GM19043 (cell line): ENCODE measurements at regions not wholly inside any gene's neighbourhood (a gene's known extent, or its start where the extent isn't known, plus 50 kb on each side); places are given as distances from the start of the nearest gene placed in this dataset.

ENCODE experiments used
- ATAC-seq: cut with Tn5 transposase; IDR thresholded peaks from one replicate; pipeline ENCODE4 v1.9.1; 2021; ENCODE audit warnings: low read depth; ENCODE audit not compliant: unreplicated experiment

DNA sequence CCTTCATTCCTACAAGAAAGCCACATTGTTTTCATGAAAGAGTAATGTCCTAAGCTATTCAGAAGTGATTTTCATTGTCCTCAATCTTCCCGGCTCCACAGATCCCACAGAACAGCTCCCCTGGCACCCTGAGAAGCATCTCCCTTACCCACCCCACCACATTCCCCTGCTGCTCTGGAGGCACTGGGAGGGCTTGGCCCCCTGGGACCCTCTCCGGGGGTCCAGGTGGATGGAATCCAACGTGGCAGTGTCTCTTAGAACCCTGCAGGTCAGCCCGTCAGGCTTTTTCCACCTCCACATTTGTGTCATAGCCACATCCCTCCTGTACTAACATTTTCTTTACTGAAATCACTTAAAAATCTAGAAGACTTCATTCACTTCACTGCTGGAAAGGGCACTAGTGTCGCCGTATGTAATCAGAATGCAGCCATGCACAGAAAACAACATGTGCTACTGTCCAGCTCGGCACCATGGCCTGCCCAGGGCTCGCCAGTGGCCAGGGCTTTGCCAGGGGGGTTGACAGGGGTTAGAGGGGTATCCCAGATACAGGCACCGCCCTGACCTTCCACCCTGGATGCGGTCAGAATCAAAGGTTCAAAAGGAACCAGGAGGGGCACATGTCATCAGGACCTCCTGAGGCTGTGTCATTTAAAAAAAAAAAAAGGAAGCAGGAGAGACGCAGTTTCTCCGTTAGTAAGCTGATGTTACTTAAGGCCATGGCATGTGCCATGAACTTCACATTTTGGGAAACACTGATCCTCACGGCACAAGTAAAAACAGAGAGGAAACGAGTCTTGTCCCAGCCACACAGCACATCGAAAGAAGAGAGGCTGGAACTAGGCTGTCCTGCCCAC is 106.3 kb downstream of the LSM3 start:
- no peak for ATAC-seq

GRCh38 chr3:14285548-14285925 is 106.9 kb downstream of the LSM3 start:
- no peak for ATAC-seq

DNA sequence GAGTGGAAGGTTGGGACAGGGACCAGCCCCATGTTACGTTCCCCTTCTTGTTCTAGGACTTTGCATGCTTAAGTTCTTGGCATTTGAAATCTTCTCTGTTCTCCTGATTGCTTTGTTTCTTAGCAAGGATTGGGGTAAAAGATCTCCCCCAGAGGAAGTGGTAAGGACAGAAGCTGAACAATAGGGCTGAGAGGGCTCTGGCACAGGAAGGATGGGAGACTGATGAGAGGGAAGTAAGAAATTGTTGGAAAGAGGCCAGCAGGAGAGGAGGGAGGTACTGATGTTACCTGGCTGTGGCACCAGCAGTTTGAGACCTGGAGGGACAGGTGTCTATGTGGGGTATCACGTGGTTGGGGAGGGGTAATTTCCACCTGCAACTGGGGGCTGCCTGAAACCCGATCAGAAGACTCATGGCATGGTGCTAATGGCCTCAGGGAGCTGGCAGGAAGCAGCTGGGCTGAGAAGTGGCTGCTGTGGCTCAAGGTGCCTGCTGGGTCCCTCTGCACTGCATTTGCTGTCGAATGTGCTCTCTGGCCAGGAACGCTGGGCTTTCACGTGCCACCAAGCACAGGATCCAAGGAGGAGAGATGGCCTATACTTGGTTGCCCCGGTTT is 108.4 kb downstream of the LSM3 start:
- no peak for ATAC-seq

GRCh38 chr3:14288177-14288788 is 109.7 kb downstream of the LSM3 start:
- ATAC-seq = no peak

DNA sequence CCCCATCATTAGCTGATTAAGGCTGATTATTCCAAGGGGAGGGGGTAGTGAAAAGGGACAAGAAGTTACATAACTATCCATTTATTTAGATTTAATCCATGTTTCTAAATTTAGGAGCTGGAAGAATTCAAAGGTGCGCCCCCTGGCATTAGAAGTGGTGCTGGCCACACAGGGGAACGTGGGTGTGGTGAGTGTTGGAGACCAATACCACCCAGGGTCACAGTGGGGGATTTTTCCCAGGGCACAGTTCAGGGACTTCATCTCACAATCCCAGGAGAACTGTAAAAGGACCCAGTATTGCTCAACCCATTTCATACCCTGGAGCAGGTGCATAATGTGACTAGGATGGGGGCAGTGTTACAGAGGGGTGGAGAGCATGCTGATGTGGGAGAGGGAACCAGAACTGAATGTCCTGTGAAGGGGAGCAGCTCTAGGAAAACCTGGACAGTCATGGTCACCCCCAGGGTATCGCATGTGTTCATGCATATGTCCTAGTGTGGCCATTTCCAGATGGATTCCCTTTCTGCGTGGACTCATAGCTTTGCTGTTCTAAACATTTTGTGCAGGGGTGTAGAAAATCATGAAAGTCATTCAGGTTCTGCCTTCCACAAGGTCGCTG is 110.3 kb downstream of the LSM3 start:
- ATAC-seq = no peak

- no peak for ATAC-seq
Observed at GRCh38 chr3:14289590-14290461, 111.2 kb downstream of the LSM3 start.

- no peak for ATAC-seq
Observed at GRCh38 chr3:14290631-14291385, 111.6 kb upstream of the SLC6A6 start.

GRCh38 chr3:14295037-14295436 is 107.4 kb upstream of the SLC6A6 start:
- ATAC-seq = no peak

DNA sequence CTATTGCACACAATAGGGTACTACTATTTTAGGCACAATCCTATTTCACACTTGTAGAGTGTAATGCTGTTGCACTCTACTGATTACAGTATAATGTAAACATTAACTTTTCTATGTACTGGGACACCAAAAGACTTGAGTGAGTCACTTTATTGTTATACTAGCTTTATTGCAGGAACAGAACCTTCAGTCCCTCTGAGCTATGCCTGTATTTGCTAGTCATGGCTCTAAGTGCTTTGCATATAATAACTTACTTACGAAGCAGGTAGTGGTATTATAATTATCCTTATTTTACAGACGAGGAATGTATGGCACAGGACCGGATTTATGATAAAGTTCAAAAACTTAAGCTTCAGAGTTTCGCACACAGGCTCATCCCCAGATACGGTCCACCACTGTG is 106.6 kb upstream of the SLC6A6 start:
- no peak for ATAC-seq

DNA sequence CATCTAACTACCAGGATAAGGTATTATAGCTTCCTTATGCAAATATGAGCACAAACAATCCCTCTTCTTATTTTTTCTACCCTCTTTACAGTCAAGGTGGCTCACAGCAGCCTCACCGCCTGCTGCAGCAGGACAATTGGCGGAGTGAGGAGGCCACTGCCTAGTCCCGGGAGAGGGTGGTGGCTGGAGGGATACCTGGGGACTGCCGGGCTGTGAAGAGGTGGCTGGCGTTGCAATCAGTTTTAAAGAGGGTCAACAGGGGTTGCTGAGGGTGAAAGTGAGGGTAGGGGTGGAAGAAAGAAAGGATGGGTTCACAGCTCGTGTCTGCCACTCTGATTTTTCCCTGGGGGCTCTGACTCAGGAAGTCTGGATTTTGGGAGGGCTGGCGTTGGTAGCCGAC is 105.1 kb upstream of the SLC6A6 start:
- ATAC-seq = no peak

GRCh38 chr3:14297784-14298236 is 104.6 kb upstream of the SLC6A6 start:
- ATAC-seq = no peak

DNA sequence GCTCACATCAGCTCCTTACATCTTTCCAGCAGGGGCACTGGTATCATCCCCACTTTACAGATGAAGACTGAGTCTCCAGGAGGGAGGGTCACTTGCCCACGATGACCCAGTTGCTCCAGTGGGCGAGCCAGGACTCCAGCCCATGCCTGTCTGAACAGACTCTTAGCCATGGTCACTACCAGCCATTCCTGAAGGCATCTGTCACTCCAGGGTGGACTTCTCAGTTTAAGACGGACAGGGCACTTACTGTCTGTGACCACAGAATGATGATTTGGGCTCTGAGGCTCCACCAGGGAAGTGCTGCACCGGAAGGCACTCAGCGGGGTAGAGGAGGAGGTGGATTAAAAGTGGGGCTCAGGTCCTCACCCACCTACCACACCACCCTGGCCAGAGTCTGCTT is 104.0 kb upstream of the SLC6A6 start:
- no peak for ATAC-seq

GRCh38 chr3:14298991-14299555 is 103.3 kb upstream of the SLC6A6 start:
- ATAC-seq = no peak

DNA sequence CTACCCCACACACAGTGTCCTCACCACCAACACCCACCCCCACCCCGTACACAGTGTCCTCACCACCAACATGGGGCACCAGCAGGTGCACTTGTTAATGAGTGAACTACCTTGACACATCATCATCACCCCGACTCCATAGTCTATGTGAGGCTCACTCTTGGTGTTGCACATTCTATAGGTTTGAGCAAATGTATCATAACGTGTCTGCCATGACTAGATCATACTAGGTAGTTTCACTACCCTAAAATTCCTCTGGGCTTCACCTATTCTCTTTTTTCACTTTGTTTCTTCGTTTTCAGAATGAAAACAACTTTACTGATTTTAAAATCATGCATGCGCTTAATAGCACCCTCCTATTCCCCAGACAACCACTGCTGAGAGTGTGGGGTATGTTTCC is 102.6 kb upstream of the SLC6A6 start:
- peak; percentile 56 for ATAC-seq

DNA sequence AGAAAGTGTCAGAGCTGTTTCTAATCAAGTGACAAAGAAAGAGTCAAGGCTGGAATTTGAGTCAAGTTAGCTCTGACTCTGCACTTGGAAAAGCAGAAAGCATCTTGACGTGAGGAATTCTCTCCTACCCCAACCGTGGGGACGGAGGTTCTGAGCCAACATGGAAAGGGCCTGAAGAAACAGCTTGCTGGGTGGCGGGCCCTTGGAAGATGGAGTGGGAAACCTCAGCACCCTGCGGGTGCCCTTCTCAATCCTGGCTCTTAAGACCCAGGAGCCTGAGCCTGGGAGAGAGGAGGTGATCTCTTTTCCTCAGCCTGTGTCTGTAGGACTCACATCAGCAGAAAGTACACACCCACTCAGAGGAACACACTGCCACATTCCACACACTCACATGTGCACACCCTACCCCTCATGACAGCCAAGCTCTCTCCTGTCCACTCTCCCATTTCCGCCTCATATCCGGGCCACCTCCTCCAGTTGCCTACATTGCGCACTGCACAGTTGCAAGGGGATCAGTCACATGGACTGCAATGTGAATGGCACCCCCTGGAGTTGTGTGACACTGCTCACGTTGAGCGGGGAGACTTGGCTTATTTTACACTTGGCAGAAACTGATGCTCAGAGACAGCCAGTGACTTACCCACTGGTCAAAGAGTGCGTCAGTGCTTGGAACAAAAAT is 101.5 kb upstream of the SLC6A6 start:
- no peak for ATAC-seq

- no peak for ATAC-seq
Observed at GRCh38 chr3:14301558-14301957, 100.8 kb upstream of the SLC6A6 start.

GRCh38 chr3:14303336-14304100 is 98.9 kb upstream of the SLC6A6 start:
- ATAC-seq = no peak
